Left lung (tissue), 4 donors: ENCODE measurements at regions not wholly inside any gene's neighbourhood (a gene's known extent, or its start where the extent isn't known, plus 50 kb on each side); places are given as distances from the start of the nearest gene placed in this dataset.
A peak's percentile ranks its signal among the peaks of the same experiment; 100 is the strongest.
"Not testable (repeated sequence)": the region's sequence is repeated elsewhere in the genome, so short reads cannot be mapped to it uniquely, and the experiment has no call there.

ENCODE experiments used
- ATAC-seq: fragments of 200-7000 bp; cut with Tn5 transposase; one replicate; pipeline ENCODE4 v1.9.1; 2020; ENCODE audit warnings: moderate library complexity
- DNase-seq, 4 donors: peaks; one replicate each; pipeline ENCODE4 v3.0.0-alpha.2; 2013 to 2020
- H3K27ac ChIP-seq, 2 donors: fragments of 200-600 bp; sonication (generic) in 1 of 2; one replicate each; pipeline versions ENCODE4 v1.5.0 to v1.8.0; 2020 to 2021
- H3K27me3 ChIP-seq, 2 donors: fragments of 200-600 bp; sonication (generic) in 1 of 2; one replicate each; pipeline versions ENCODE4 v1.5.0 to v1.8.0; 2020 to 2021
- H3K36me3 ChIP-seq, 2 donors: fragments of 200-600 bp; sonication (generic) in 1 of 2; one replicate each; pipeline versions ENCODE4 v1.5.0 to v1.8.0; 2020 to 2021
- H3K4me1 ChIP-seq, 2 donors: fragments of 200-600 bp; one replicate each; pipeline ENCODE4 v1.8.0; 2021
- H3K4me3 ChIP-seq, 2 donors: fragments of 200-600 bp; sonication (generic) in 1 of 2; one replicate each; pipeline versions ENCODE4 v1.5.0 to v1.8.0; 2020 to 2021; ENCODE audit warnings: mild to moderate bottlenecking in 1 of 2
- H3K9me3 ChIP-seq, 2 donors: fragments of 200-600 bp; sonication (generic) in 1 of 2; one replicate each; pipeline versions ENCODE4 v1.5.0 to v1.8.0; 2020 to 2021
- intact Hi-C, 2 donors: fragments of 100-400 bp; cut with DNase I; formaldehyde crosslinking; loops; one replicate each; pipeline versions ENCODE4 v1.11.2 to v1.14.2; 2022
- TF ChIP-seq, protein P1 (sequence below), 2 donors: fragments of 200-600 bp; sonication (generic) in 1 of 2; IDR thresholded peaks; one replicate each; pipeline versions ENCODE4 v1.5.0 to v1.8.0; 2021; ENCODE audit warnings: antibody characterized with exemption in 2 of 2
- donor health status: DM: no; HTN: yes; CAD: no.
- donor health status: DM: no; HTN: no; CAD: no.

DNA sequence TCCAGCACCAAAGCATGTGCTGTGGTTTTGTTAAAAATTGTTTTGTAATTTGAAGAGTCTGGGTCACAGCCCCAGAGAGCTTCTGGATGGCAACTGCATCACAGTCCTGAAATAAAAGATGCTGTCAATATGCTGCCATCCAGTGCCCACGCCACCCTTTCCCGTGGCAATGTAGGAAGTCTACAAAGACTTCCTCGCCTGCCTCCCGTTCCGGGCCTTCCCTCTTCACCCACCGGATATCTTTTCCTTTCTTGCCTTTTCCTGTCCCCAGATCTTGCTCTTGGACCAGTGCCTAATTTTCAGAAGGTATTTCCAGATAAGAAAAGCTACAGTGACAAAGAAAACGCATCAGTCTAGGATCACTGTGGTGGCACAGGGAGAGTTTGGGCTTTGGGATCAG, 85.3 kb upstream of the RNU6-1 start:
- Histone ChIP-seq H3K27ac (no peak overlapping the region), H3K4me3 (no peak overlapping the region), H3K9me3 (no peaks in the 10 kb centered on the region), H3K36me3 (no peaks in the 10 kb centered on the region), H3K27me3 (no peaks in the 10 kb centered on the region), H3K4me1 (peaks cover 0 to 8% of the 10 kb centered on the region in 2 donors)
- no peak for DNase-seq
- TF ChIP-seq, protein P1, sequence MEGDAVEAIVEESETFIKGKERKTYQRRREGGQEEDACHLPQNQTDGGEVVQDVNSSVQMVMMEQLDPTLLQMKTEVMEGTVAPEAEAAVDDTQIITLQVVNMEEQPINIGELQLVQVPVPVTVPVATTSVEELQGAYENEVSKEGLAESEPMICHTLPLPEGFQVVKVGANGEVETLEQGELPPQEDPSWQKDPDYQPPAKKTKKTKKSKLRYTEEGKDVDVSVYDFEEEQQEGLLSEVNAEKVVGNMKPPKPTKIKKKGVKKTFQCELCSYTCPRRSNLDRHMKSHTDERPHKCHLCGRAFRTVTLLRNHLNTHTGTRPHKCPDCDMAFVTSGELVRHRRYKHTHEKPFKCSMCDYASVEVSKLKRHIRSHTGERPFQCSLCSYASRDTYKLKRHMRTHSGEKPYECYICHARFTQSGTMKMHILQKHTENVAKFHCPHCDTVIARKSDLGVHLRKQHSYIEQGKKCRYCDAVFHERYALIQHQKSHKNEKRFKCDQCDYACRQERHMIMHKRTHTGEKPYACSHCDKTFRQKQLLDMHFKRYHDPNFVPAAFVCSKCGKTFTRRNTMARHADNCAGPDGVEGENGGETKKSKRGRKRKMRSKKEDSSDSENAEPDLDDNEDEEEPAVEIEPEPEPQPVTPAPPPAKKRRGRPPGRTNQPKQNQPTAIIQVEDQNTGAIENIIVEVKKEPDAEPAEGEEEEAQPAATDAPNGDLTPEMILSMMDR (IDR thresholded peaks at IDR 0.05) = no peak
- no peak for ATAC-seq
- intact Hi-C loops = no loop called here

DNA sequence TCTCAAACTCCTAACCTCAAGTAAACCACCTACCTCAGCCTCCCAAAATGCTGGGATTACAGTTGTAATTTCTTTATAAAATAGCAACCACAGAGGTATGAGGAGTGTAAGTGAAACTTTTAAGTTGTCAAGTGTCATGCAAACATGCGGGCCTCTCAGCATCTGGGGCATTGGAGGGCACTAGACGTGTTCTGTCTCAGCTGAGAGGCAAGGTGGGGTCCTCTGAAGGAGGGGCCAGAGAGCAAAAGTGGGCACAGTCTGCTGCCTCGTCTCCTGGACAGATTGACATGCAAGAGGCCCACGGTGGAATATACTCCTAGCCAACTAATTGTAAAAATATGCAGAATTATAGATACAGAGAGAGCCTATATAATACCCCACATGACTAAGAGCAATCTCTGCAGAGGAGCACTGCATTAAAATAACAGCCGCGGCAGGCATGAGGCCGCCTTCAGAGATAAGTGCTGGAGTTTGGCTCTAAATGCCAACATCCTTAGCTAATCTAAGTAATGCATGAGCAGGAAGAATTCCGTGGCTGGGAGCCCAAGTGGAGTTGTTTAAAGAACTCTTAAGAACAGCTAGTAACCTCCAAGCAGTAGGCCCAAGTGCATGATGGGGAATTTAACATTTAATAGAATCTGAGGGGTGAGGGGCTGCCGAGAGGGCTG, 87.8 kb upstream of the RNU6-1 start:
- TF ChIP-seq, protein P1 (IDR thresholded peaks at IDR 0.05) = no peak
- peak; percentile 79 for ATAC-seq
- H3K36me3 ChIP-seq = no peaks in the 10 kb centered on the region
- DNase-seq = peak in 3 of 4 donors; percentile 80 to 92 (median 84)
- no peaks in the 10 kb centered on the region for H3K27me3 ChIP-seq
- intact Hi-C loops = no loop called here
- no peak overlapping the region for H3K4me3 ChIP-seq
- H3K27ac ChIP-seq = peak overlapping the region; percentile 53 to 73
- H3K9me3 ChIP-seq = no peaks in the 10 kb centered on the region
- peaks cover 0 to 8% of the 10 kb centered on the region in 2 donors for H3K4me1 ChIP-seq

DNA sequence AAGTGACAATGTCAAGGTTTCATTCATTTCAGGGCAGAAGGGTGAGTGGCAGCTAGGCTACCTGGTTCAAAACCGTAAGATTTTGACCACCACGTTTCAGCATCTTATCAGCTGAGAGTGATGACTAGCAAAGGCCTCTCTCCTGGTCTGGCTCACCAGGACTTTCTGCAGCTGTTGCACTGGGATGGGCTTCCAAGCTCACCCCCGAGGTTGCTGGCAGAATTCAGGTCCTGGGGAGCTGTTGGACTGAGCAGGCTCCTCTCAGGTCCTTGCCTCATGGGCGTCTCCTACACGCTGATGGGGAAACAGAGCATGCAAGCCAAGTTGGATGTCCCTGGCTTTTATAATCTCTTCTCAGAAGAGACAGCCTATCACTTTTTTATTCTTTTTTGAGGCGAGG, 88.8 kb upstream of the RNU6-1 start:
- TF ChIP-seq, protein P1 (IDR thresholded peaks at IDR 0.05) = no peak
- H3K36me3 ChIP-seq = no peaks in the 10 kb centered on the region
- H3K9me3 ChIP-seq = no peaks in the 10 kb centered on the region
- ATAC-seq = no peak
- intact Hi-C loops = no loop called here
- no peak overlapping the region for H3K4me3 ChIP-seq
- no peak for DNase-seq
- H3K27ac ChIP-seq = no peak overlapping the region
- peaks cover 0 to 8% of the 10 kb centered on the region in 2 donors for H3K4me1 ChIP-seq
- H3K27me3 ChIP-seq = no peaks in the 10 kb centered on the region

DNA sequence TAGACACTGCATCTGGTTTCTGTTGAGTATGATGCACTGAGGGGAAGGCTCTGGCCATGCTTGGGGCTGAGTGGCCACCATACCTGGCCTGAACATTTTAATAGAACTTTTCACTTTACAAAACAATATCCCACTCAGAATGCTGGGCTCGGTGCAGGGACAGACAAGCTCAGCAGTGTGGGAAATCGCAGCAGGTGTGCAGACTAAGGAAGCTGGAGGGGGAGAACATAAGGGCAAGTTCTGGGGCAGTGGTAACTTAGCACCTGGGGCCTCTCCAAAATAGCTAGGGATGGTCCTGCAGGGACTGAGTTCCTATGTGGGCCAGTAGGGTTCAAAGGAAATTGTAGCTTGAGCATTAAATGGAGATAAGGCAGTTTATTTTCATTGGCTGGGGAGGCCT, 90.9 kb upstream of the RNU6-1 start:
- intact Hi-C loops = no loop called here

DNA sequence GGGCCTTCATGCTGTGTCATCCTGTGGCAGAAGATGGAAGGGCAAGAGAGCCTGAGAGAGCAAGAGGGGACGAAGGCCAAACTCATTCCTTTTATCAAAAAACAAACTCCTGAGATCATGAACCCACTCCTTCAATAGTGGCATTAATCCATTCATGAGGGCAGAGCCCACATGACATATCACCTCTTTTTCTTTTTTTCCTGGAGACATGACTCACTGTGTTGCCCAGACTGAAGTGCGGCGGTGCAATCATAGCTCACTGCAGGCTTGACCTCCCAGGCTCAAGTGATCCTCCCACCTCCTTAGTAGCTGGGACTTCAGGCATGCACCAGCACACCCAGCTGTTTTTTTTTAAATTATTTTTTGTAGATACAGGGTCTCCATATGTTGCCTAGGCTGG, 92.0 kb upstream of the RNU6-1 start:
- peaks cover 0 to 3% of the 10 kb centered on the region in 2 donors for H3K4me1 ChIP-seq
- no peaks in the 10 kb centered on the region for H3K27me3 ChIP-seq
- DNase-seq (peak in 1 of 4 donors; percentile 60), ATAC-seq (peak; percentile 50)
- H3K9me3 ChIP-seq = no peaks in the 10 kb centered on the region
- no peak overlapping the region for H3K4me3 ChIP-seq
- TF ChIP-seq, protein P1 (IDR thresholded peaks at IDR 0.05) = no peak
- H3K27ac ChIP-seq = no peak overlapping the region
- intact Hi-C loops = no loop called here
- no peaks in the 10 kb centered on the region for H3K36me3 ChIP-seq

More for the DNA sequence above, 90.9 kb upstream of the RNU6-1 start:
- DNase-seq (no peak), ATAC-seq (no peak)
- no peaks in the 10 kb centered on the region for H3K36me3 ChIP-seq
- no peaks in the 10 kb centered on the region for H3K27me3 ChIP-seq
- TF ChIP-seq, protein P1 (IDR thresholded peaks at IDR 0.05) = no peak
- H3K4me3 ChIP-seq = no peak overlapping the region
- peaks cover 0 to 3% of the 10 kb centered on the region in 2 donors for H3K4me1 ChIP-seq
- no peak overlapping the region for H3K27ac ChIP-seq
- H3K9me3 ChIP-seq = no peaks in the 10 kb centered on the region

DNA sequence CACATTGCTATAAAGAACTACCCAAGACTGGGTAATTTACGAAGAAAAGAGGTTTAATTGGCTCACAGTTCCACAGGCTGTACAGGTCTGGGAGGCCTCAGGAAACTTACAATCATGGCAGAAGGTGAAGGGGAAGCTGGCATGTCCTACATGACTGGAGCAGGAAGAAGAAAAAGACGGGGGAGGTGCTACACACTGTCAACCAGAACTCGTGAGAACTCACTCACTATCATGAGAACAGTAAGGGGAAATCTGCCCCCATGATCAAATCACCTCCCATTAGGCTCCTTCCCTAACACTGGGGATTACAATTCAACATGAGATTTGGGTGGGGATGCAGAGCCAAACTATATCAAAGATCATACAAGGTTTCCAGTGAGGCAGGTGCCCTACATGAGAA, 94.3 kb upstream of the RNU6-1 start:
- intact Hi-C loops, H3K27ac ChIP-seq, H3K27me3 ChIP-seq, H3K9me3 ChIP-seq, H3K4me1 ChIP-seq, H3K36me3 ChIP-seq, DNase-seq, H3K4me3 ChIP-seq, ATAC-seq: not testable (repeated sequence)
